ENCODE measurements at regions not wholly inside any gene's neighbourhood (a gene's known extent, or its start where the extent isn't known, plus 50 kb on each side); places are given as distances from the start of the nearest gene placed in this dataset.

- ATAC-seq, result no peak
Observed at GRCh38 chr13:111895896-111896821, 170.8 kb upstream of the SOX1 start.

GRCh38 chr13:111897178-111897845 is 169.6 kb upstream of the SOX1 start:
- no peak for ATAC-seq

GRCh38 chr13:111897846-111898215 is 169.1 kb upstream of the SOX1 start:
- ATAC-seq, result no peak

- no peak for ATAC-seq
Observed at GRCh38 chr13:111898956-111899713, 167.8 kb upstream of the SOX1 start.

GRCh38 chr13:111899714-111900389 is 167.1 kb upstream of the SOX1 start:
- no peak for ATAC-seq

- ATAC-seq, result no peak
Observed at GRCh38 chr13:111900390-111901131, 166.4 kb upstream of the SOX1 start.

- no peak for ATAC-seq
Observed at GRCh38 chr13:111901267-111901915, 165.6 kb upstream of the SOX1 start.

- no peak for ATAC-seq
Observed at GRCh38 chr13:111902726-111903125, 164.2 kb upstream of the SOX1 start.

- ATAC-seq, result no peak
Observed at GRCh38 chr13:111903143-111903542, 163.8 kb upstream of the SOX1 start.

GRCh38 chr13:111904166-111904565 is 162.8 kb upstream of the SOX1 start:
- ATAC-seq, result no peak

GRCh38 chr13:111904701-111905608 is 162.0 kb upstream of the SOX1 start:
- ATAC-seq, result no peak

- no peak for ATAC-seq
Observed at GRCh38 chr13:111905609-111905945, 161.4 kb upstream of the SOX1 start.

GRCh38 chr13:111906306-111906705 is 160.6 kb upstream of the SOX1 start:
- no peak for ATAC-seq

GRCh38 chr13:111906816-111907215 is 160.1 kb upstream of the SOX1 start:
- ATAC-seq, result no peak

- no peak for ATAC-seq
Observed at GRCh38 chr13:111907341-111907880, 159.5 kb upstream of the SOX1 start.

- no peak for ATAC-seq
Observed at GRCh38 chr13:111908361-111908760, 158.6 kb upstream of the SOX1 start.

- no peak for ATAC-seq
Observed at GRCh38 chr13:111908981-111909380, 158.0 kb upstream of the SOX1 start.

GRCh38 chr13:111909501-111909900 is 157.4 kb upstream of the SOX1 start:
- ATAC-seq, result no peak

GRCh38 chr13:111909971-111910671 is 156.8 kb upstream of the SOX1 start:
- ATAC-seq, result no peak
